IMR-90 (cell line): ENCODE measurements at regions not wholly inside any gene's neighbourhood (a gene's known extent, or its start where the extent isn't known, plus 50 kb on each side); places are given as distances from the start of the nearest gene placed in this dataset.

Experiments
- ATAC-seq: fragments of 200-7000 bp; cut with Tn5 transposase; 2 replicates; pipeline ENCODE4 v1.9.1; 2020; ENCODE audit warnings: low read depth, mild to moderate bottlenecking, moderate library complexity
- BruUV-seq: library from RNA; stranded (reverse); fragments of 400-500 nt; replicated peaks from 2 replicates; lab custom pipeline; 2021; lab: Mats Ljungman, UMichigan
- CTCF ChIA-PET: fragments of 300-600 bp; formaldehyde crosslinking; extraction: SDS; loops from one replicate; lab custom pipeline; 2021; ENCODE audit warnings: antibody characterized with exemption; lab: Yijun Ruan, JAX
- POLR2A ChIA-PET: fragments of 300-600 bp; sonication (Branson Sonifier 250); formaldehyde crosslinking; loops from one replicate; lab custom pipeline; 2022; ENCODE audit warnings: antibody characterized with exemption; ENCODE audit not compliant: unreplicated experiment; lab: Charles Lee
- DNase-seq: peaks from one replicate; pipeline ENCODE4 v3.0.0; 2013
- H2AFZ ChIP-seq: replicated peaks from 2 replicates; pipeline ENCODE3; 2013; ENCODE audit warnings: low read length, mild to moderate bottlenecking; ENCODE audit not compliant: poor library complexity
- H2AK5ac ChIP-seq: 2 replicates; pipeline ENCODE4 v1.6.1; 2013; ENCODE audit warnings: low read depth, low read length, inconsistent platforms
- H2AK9ac ChIP-seq: replicated peaks from 2 replicates; pipeline ENCODE3; 2013; ENCODE audit warnings: mild to moderate bottlenecking, low read depth, low read length, moderate library complexity; ENCODE audit not compliant: poor library complexity
- H2BK120ac ChIP-seq: 2 replicates; pipeline ENCODE4 v1.6.1; 2013; ENCODE audit warnings: low read depth, low read length, inconsistent platforms
- H2BK15ac ChIP-seq: 3 replicates; pipeline ENCODE4 v1.6.1; 2013; ENCODE audit warnings: low read depth, low read length, inconsistent platforms
- H2BK20ac ChIP-seq: 2 replicates; pipeline ENCODE4 v1.6.1; 2013; ENCODE audit warnings: low read depth, mild to moderate bottlenecking, inconsistent platforms, low read length, moderate library complexity
- H2BK5ac ChIP-seq: 2 replicates; pipeline ENCODE4 v1.6.1; 2013; ENCODE audit warnings: mild to moderate bottlenecking, low read depth, low read length, inconsistent platforms; ENCODE audit not compliant: poor library complexity, severe bottlenecking
- H3K14ac ChIP-seq: replicated peaks from 2 replicates; pipeline ENCODE4 v1.6.1; 2013; ENCODE audit warnings: low read depth, low read length, inconsistent platforms
- H3K18ac ChIP-seq: 2 replicates; pipeline ENCODE4 v1.6.1; 2013; ENCODE audit warnings: low read depth, low read length, control low read depth
- H3K23ac ChIP-seq: 2 replicates; pipeline ENCODE4 v1.6.1; 2013; ENCODE audit warnings: low read depth, low read length, inconsistent platforms
- H3K27ac ChIP-seq: 2 replicates; pipeline ENCODE4 v1.5.1; 2013; ENCODE audit warnings: mild to moderate bottlenecking, control low read depth, low read length; ENCODE audit not compliant: insufficient read depth
- H3K27me3 ChIP-seq: 2 replicates; pipeline ENCODE4 v1.6.1; 2013; ENCODE audit warnings: low read length; ENCODE audit not compliant: control insufficient read depth, insufficient read depth
- H3K36me3 ChIP-seq: 2 replicates; pipeline ENCODE4 v1.6.1; 2013; ENCODE audit warnings: low read length, mixed read lengths; ENCODE audit not compliant: control insufficient read depth, insufficient read depth
- H3K4ac ChIP-seq: 2 replicates; pipeline ENCODE4 v1.6.1; 2013; ENCODE audit warnings: low read depth, low read length, inconsistent platforms
- H3K4me1 ChIP-seq: 2 replicates; pipeline ENCODE4 v1.6.1; 2013; ENCODE audit warnings: low read length, mixed read lengths; ENCODE audit not compliant: control insufficient read depth, insufficient read depth
- H3K4me2 ChIP-seq: 2 replicates; pipeline ENCODE4 v1.6.1; 2013; ENCODE audit warnings: low read depth, mild to moderate bottlenecking, control low read depth, low read length, moderate library complexity
- H3K4me3 ChIP-seq: 2 replicates; pipeline ENCODE4 v1.5.1; 2013; ENCODE audit warnings: low read depth, mild to moderate bottlenecking, control low read depth, low read length, moderate library complexity; ENCODE audit not compliant: insufficient read depth
- H3K56ac ChIP-seq: 2 replicates; pipeline ENCODE4 v1.6.1; 2013; ENCODE audit warnings: low read length, inconsistent platforms; ENCODE audit not compliant: insufficient read depth; ENCODE audit errors: extremely low read depth
- H3K79me1 ChIP-seq, 2 experiments: 2 replicates each; pipeline ENCODE4 v1.6.1; 2013; ENCODE audit warnings: low read length in 2 of 2, inconsistent platforms in 1 of 2, low read depth in 1 of 2
- H3K9ac ChIP-seq: 2 replicates; pipeline ENCODE4 v1.6.1; 2013; ENCODE audit warnings: low read depth, low read length, control low read depth
- H3K9me1 ChIP-seq: 2 replicates; pipeline ENCODE4 v1.6.1; 2013; ENCODE audit warnings: low read length, inconsistent platforms; ENCODE audit not compliant: insufficient read depth
- H3K9me3 ChIP-seq: 2 replicates; pipeline ENCODE4 v1.6.1; 2013; ENCODE audit warnings: low read length; ENCODE audit not compliant: control insufficient read depth, insufficient read depth
- H4K20me1 ChIP-seq: 2 replicates; pipeline ENCODE4 v1.6.1; 2013; ENCODE audit warnings: low read length, inconsistent platforms; ENCODE audit not compliant: insufficient read depth
- H4K5ac ChIP-seq: 2 replicates; pipeline ENCODE4 v1.6.1; 2013; ENCODE audit warnings: mild to moderate bottlenecking, low read depth, low read length, control low read depth
- H4K8ac ChIP-seq, 2 experiments: 2 replicates each; pipeline ENCODE4 v1.6.1; 2013; ENCODE audit warnings: low read depth in 2 of 2, low read length in 2 of 2, control low read depth in 1 of 2, inconsistent platforms in 1 of 2
- H4K91ac ChIP-seq: 2 replicates; pipeline ENCODE4 v1.6.1; 2013; ENCODE audit warnings: low read depth, low read length, inconsistent platforms; ENCODE audit not compliant: insufficient read depth
- MAFK ChIP-seq: IDR thresholded peaks from 2 replicates; pipeline ENCODE4 v1.6.1; 2012; ENCODE audit warnings: low read depth, low read length, improper control_type of control experiment
- MXI1 ChIP-seq: IDR thresholded peaks from 2 replicates; pipeline ENCODE4 v1.6.1; 2012; ENCODE audit warnings: low read depth, mild to moderate bottlenecking, low read length, moderate library complexity, borderline replicate concordance
- WGBS, 2 experiments: methylation state at CpG; one replicate each; pipeline versions ENCODE4 v1.1.5 to v1.1.7; 2013; ENCODE audit warnings: missing lambda C conversion rate in 2 of 2; ENCODE audit not compliant: insufficient read length in 1 of 2; ENCODE audit errors: extremely low coverage in 2 of 2; 5-methylcytosine and 5-hydroxymethylcytosine counted together
- dilution Hi-C: fragments of 300-500 bp; cut with HindIII; formaldehyde crosslinking; loops from one replicate; pipeline ENCODE4 v1.14.3; 2018; ENCODE audit warnings: low sequenced_read_pairs; ENCODE audit not compliant: unreplicated experiment
- in situ Hi-C: fragments of 300-500 bp; cut with MboI; formaldehyde crosslinking; loops from 3 replicates; pipeline ENCODE4 v1.14.3; 2019; ENCODE audit warnings: low sequenced_read_pairs, inconsistent platforms, mixed read lengths
- intact Hi-C: fragments of 100-400 bp; cut with micrococcal nuclease; formaldehyde crosslinking; loops from 2 replicates; pipeline ENCODE4 v1.10.0; 2022

DNA sequence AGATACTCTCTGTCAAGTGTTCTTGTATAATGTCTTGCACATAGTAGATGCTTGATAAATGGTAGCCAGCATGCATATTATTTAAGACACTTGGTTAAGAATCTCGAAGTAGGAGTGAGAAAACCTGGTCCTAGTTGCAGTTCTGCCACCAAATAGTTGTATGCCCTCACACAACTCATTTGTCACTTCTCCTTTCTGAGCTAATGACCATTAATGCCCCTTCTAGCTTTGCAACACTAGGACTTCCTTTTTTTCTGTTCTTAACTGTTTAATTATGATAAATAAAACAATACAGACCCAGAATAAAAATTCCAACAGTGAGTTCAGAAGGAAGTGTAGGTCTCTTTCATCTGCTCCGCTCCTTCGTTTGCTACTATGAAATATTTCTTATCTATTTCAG, 453.6 kb downstream of the TMEM135 start:
- no peak overlapping the region for H3K4me3 ChIP-seq
- H3K4ac ChIP-seq, result no peak overlapping the region
- in situ Hi-C loops, result no loop called here
- no peak overlapping the region for H2AK9ac ChIP-seq
- no peak overlapping the region for H4K5ac ChIP-seq
- H4K91ac ChIP-seq, result no peak overlapping the region
- no peak overlapping the region for H2BK5ac ChIP-seq
- peaks cover 1% of the 10 kb centered on the region; the same call in 1 of the 2 replicates for H3K4me1 ChIP-seq
- H4K8ac ChIP-seq, result no peak overlapping the region
- no peak overlapping the region for H3K9ac ChIP-seq
- BruUV-seq, result no TSS peak
- H3K56ac ChIP-seq, result no peak overlapping the region
- no peaks in the 10 kb centered on the region for H3K9me3 ChIP-seq
- no peaks in the 10 kb centered on the region for H4K20me1 ChIP-seq
- no peak overlapping the region for H2BK15ac ChIP-seq
- intact Hi-C loops, result no loop called here
- CTCF ChIA-PET, result interaction anchor here (1.3 kb wide), 1 partner anchor 9 kb away, joined by 3 read pairs; no protein-coding TSS in a partner anchor
- H3K79me1 ChIP-seq, result no peaks in the 10 kb centered on the region
- TF ChIP-seq MXI1, result no peak
- no peak for TF ChIP-seq MAFK
- DNase-seq, result no peak
- no peak overlapping the region for H2BK120ac ChIP-seq
- H3K9me1 ChIP-seq, result no peaks in the 10 kb centered on the region
- no peak for ATAC-seq
- no peaks in the 10 kb centered on the region for H3K27me3 ChIP-seq
- dilution Hi-C loops, result no loop called here
- no peaks in the 10 kb centered on the region for H3K36me3 ChIP-seq
- H3K23ac ChIP-seq, result no peak overlapping the region
- no CpG with 5 or more reads among the region's 3 CpGs for WGBS, 2 experiments
- no peak overlapping the region for H2BK20ac ChIP-seq
- H3K27ac ChIP-seq, result no peak overlapping the region
- no peak overlapping the region for H2AK5ac ChIP-seq
- H3K18ac ChIP-seq, result no peak overlapping the region
- H3K14ac ChIP-seq, result no peak overlapping the region
- H2AFZ ChIP-seq, result no peak overlapping the region
- POLR2A ChIA-PET, result no interaction called here
- no peak overlapping the region for H3K4me2 ChIP-seq
